HCT116 (cell line): ENCODE measurements at regions not wholly inside any gene's neighbourhood (a gene's known extent, or its start where the extent isn't known, plus 50 kb on each side); places are given as distances from the start of the nearest gene placed in this dataset.

Experiments used
- ATAC-seq: fragments of 200-7000 bp; cut with Tn5 transposase; 2 replicates; pipeline ENCODE4 v1.9.1; 2020; ENCODE audit warnings: mild to moderate bottlenecking, moderate library complexity
- BruUV-seq: library from RNA; stranded (reverse); fragments of 400-500 nt; replicated peaks from 2 replicates; lab custom pipeline; 2021; lab: Mats Ljungman, UMichigan
- CTCF ChIA-PET: fragments of 300-600 bp; sonication (Branson Sonifier 250); formaldehyde crosslinking; loops from one replicate; lab custom pipeline; 2021; ENCODE audit warnings: antibody characterized with exemption; lab: Charles Lee
- POLR2A ChIA-PET: fragments of 300-600, 350-600 bp; sonication (Branson Sonifier 250); formaldehyde crosslinking; loops from one replicate; lab custom pipeline; 2021; ENCODE audit warnings: antibody characterized with exemption; lab: Charles Lee
- RAD21 ChIA-PET, 2 experiments: fragments of 300-600 bp; sonication (Branson Sonifier 250); formaldehyde crosslinking; loops; one replicate each; lab custom pipeline; 2023; ENCODE audit warnings: low total read pairs in 2 of 2; ENCODE audit not compliant: uncharacterized antibody in 2 of 2, unreplicated experiment in 2 of 2, low non-redundant PET in 1 of 2; lab: Charles Lee
- DNase-seq: peaks from one replicate; pipeline ENCODE4 v3.0.0-alpha.2; 2010; ENCODE audit warnings: low read depth, low spot score
- H2AFZ ChIP-seq: fragments of 200-600 bp; shearing (Covaris generic), sonication (generic); 2 replicates; pipeline ENCODE4 v1.6.1; 2017; ENCODE audit warnings: low read depth, mixed run types, mixed read lengths, antibody characterized with exemption, low read length; ENCODE audit not compliant: poor library complexity, severe bottlenecking
- H3K27ac ChIP-seq: 2 replicates; pipeline ENCODE4 v1.5.1; 2012; ENCODE audit warnings: low read depth, low read length
- H3K27me3 ChIP-seq: fragments of 200-600 bp; sonication (generic); 2 replicates; pipeline ENCODE4 v1.6.1; 2016; ENCODE audit warnings: mixed run types, low read length, mixed read lengths; ENCODE audit not compliant: insufficient read depth
- H3K36me3 ChIP-seq, 2 experiments: fragments of 200-500 bp in 1 of 2; fragments of 200-600 bp in 1 of 2; sonication (Bioruptor generic) in 1 of 2; sonication (generic) in 1 of 2; 2 replicates each; pipeline versions ENCODE4 v1.5.1 to v1.6.1; 2014 to 2016; ENCODE audit warnings: low read length in 2 of 2, inconsistent platforms in 1 of 2, mixed read lengths in 1 of 2, mixed run types in 1 of 2; ENCODE audit not compliant: insufficient read depth in 2 of 2, control insufficient read depth in 1 of 2
- H3K4me1 ChIP-seq, 2 experiments: fragments of 200-600 bp in 1 of 2; sonication (generic) in 1 of 2; 2 replicates each; pipeline versions ENCODE4 v1.5.1 to v1.6.1; 2012 to 2017; ENCODE audit warnings: low read length in 2 of 2, inconsistent platforms in 1 of 2, mild to moderate bottlenecking in 1 of 2, mixed read lengths in 1 of 2, mixed run types in 1 of 2, moderate library complexity in 1 of 2; ENCODE audit not compliant: insufficient read depth in 2 of 2, control insufficient read depth in 1 of 2
- H3K4me2 ChIP-seq: fragments of 200-600 bp; sonication (generic); 2 replicates; pipeline ENCODE4 v1.6.1; 2017; ENCODE audit warnings: mixed run types, low read length, mixed read lengths
- H3K4me3 ChIP-seq, 2 experiments: fragments of 200-600 bp in 1 of 2; sonication (generic) in 1 of 2; replicated peaks in 1 of 2; 2 replicates each; pipeline ENCODE4 v1.5.1; 2011 to 2016; ENCODE audit warnings: low read length in 2 of 2, control low read depth in 1 of 2, low read depth in 1 of 2, mild to moderate bottlenecking in 1 of 2, mixed read lengths in 1 of 2, mixed run types in 1 of 2
- H3K79me2 ChIP-seq: fragments of 200-600 bp; sonication (generic); 2 replicates; pipeline ENCODE4 v1.6.1; 2017; ENCODE audit warnings: mild to moderate bottlenecking, mixed run types, low read length, moderate library complexity, mixed read lengths; ENCODE audit not compliant: insufficient read depth
- H3K9ac ChIP-seq: fragments of 200-600 bp; sonication (generic); 2 replicates; pipeline ENCODE4 v1.6.1; 2016; ENCODE audit warnings: low read length, mixed read lengths
- H3K9me2 ChIP-seq: fragments of 200-600 bp; sonication (generic), shearing (Covaris generic); 2 replicates; pipeline ENCODE4 v1.6.1; 2017; ENCODE audit warnings: mixed run types, mild to moderate bottlenecking, moderate library complexity; ENCODE audit not compliant: insufficient read depth
- H3K9me3 ChIP-seq, 2 experiments: fragments of 200-500 bp in 1 of 2; fragments of 200-600 bp in 1 of 2; sonication (Bioruptor generic) in 1 of 2; sonication (generic) in 1 of 2; 2 replicates each; pipeline ENCODE4 v1.6.1; 2014 to 2017; ENCODE audit warnings: low read length in 2 of 2, mixed read lengths in 2 of 2, inconsistent platforms in 1 of 2, low read depth in 1 of 2, mild to moderate bottlenecking in 1 of 2, mixed run types in 1 of 2, moderate library complexity in 1 of 2; ENCODE audit not compliant: control insufficient read depth in 1 of 2, insufficient read depth in 1 of 2
- H4K20me1 ChIP-seq: fragments of 200-600 bp; sonication (generic), shearing (Covaris generic); 2 replicates; pipeline ENCODE4 v1.6.1; 2017; ENCODE audit warnings: mixed run types, mild to moderate bottlenecking, moderate library complexity; ENCODE audit not compliant: insufficient read depth
- ELF1 ChIP-seq: IDR thresholded peaks from 2 replicates; pipeline ENCODE4 v1.6.1; 2012; ENCODE audit warnings: low read depth, borderline replicate concordance
- EZH2 ChIP-seq: fragments of 200-600 bp; sonication (generic); IDR thresholded peaks from 2 replicates; pipeline ENCODE4 v1.6.1; 2017; ENCODE audit warnings: antibody characterized with exemption, mixed run types
- EZH2phosphoT487 ChIP-seq: fragments of 200-600 bp; IDR thresholded peaks from 2 replicates; pipeline ENCODE4 v1.6.1; 2018; ENCODE audit warnings: antibody characterized with exemption, borderline replicate concordance
- FOSL1 ChIP-seq: IDR thresholded peaks from 2 replicates; pipeline ENCODE4 v1.6.1; 2012; ENCODE audit warnings: low read depth
- JUND ChIP-seq: IDR thresholded peaks from 2 replicates; pipeline ENCODE4 v1.6.1; 2012
- POLR2AphosphoS5 ChIP-seq: IDR thresholded peaks from 2 replicates; pipeline ENCODE4 v1.6.1; 2011; ENCODE audit warnings: mild to moderate bottlenecking, low read depth, low read length, moderate library complexity
- RAD21 ChIP-seq: IDR thresholded peaks from 2 replicates; pipeline ENCODE4 v1.6.1; 2012; ENCODE audit warnings: low read depth, mild to moderate bottlenecking
- SIN3A ChIP-seq: IDR thresholded peaks from 2 replicates; pipeline ENCODE4 v1.6.1; 2012; ENCODE audit warnings: low read depth
- SP1 ChIP-seq: IDR thresholded peaks from 2 replicates; pipeline ENCODE4 v1.6.1; 2012; ENCODE audit warnings: low read depth
- SRF ChIP-seq: IDR thresholded peaks from 2 replicates; pipeline ENCODE4 v1.6.1; 2012; ENCODE audit warnings: low read depth
- TCF7L2 ChIP-seq: IDR thresholded peaks from 2 replicates; pipeline ENCODE4 v1.7.0; 2011; ENCODE audit warnings: borderline replicate concordance, inconsistent platforms; ENCODE audit not compliant: insufficient read depth, insufficient read length; ENCODE audit errors: extremely low read depth
- YY1 ChIP-seq: IDR thresholded peaks from 2 replicates; pipeline ENCODE4 v1.6.1; 2011; ENCODE audit warnings: low read length, low read depth, moderate library complexity, mild to moderate bottlenecking; ENCODE audit not compliant: insufficient replicate concordance; ENCODE audit errors: extremely low read depth
- ZNF274 ChIP-seq: fragments of 200-500 bp; sonication (Bioruptor generic); IDR thresholded peaks from 2 replicates; pipeline ENCODE4 v1.6.1; 2014; ENCODE audit warnings: mild to moderate bottlenecking, low read depth, low read length, inconsistent platforms
- intact Hi-C: fragments of 100-400 bp; cut with micrococcal nuclease; formaldehyde crosslinking; loops from 2 replicates; pipeline ENCODE4 v1.10.0; 2022
- TF ChIP-seq, protein P1 (sequence below): IDR thresholded peaks from 2 replicates; pipeline ENCODE4 v1.6.1; 2012
- TF ChIP-seq, protein P2 (sequence below), 3 experiments: fragments of 200-600 bp in 1 of 3; sonication (generic) in 1 of 3; IDR thresholded peaks in 2 of 3; conservative IDR thresholded peaks in 1 of 3; 2 replicates each; pipeline ENCODE4 v1.5.1; 2012 to 2017; ENCODE audit warnings: low read depth in 2 of 3, low read length in 2 of 3, antibody characterized with exemption in 1 of 3, borderline replicate concordance in 1 of 3, control low read depth in 1 of 3, mild to moderate bottlenecking in 1 of 3, mixed read lengths in 1 of 3, mixed run types in 1 of 3, moderate library complexity in 1 of 3; ENCODE audit not compliant: insufficient read depth in 1 of 3
- TF ChIP-seq, protein P3 (sequence below): IDR thresholded peaks from 2 replicates; pipeline ENCODE4 v1.6.1; 2012

DNA sequence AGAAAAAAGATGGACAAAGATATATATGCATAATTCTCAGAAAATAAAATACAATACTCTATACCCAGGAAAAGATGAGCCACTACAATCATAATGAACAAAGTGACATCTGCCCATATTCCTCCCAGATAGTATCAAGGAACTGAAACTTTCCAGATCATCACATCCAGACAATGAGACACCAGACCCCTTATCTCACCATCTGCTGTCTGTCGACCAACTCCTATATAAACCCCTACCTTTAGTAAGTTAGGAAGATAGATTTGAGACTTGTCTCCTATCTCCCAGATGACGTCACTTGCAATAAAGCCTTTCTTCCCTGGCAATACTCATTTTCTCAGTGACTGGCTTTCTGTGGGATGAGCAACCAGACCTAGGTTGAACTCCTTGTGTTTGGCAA lies 1071.6 kb downstream of the PLOD2 start:
- no peak for ATAC-seq
- ChIA-PET POLR2A (no interaction called here), RAD21 (no interaction called here), CTCF (no interaction called here)
- Histone ChIP-seq H3K27me3 (no peaks in the 10 kb centered on the region), H3K36me3 (no peaks in the 10 kb centered on the region), H3K27ac (no peak overlapping the region), H3K9me3 (no peaks in the 10 kb centered on the region), H3K79me2 (no peaks in the 10 kb centered on the region), H3K9me2 (no peaks in the 10 kb centered on the region), H4K20me1 (no peaks in the 10 kb centered on the region), H3K9ac (no peak overlapping the region), H3K4me3 (no peak overlapping the region), H3K4me2 (no peak overlapping the region), H2AFZ (no peak overlapping the region)
- intact Hi-C loops, result no loop called here
- no peak for DNase-seq
- no TSS peak for BruUV-seq
- TF ChIP-seq SRF (no peak), SIN3A (no peak), JUND (no peak), SP1 (no peak), EZH2 (no peak), EZH2phosphoT487 (no peak), FOSL1 (no peak), RAD21 (no peak), ELF1 (no peak), TCF7L2 (no peak), ZNF274 (no peak), POLR2AphosphoS5 (no peak), YY1 (no peak)
- TF ChIP-seq, protein P1, sequence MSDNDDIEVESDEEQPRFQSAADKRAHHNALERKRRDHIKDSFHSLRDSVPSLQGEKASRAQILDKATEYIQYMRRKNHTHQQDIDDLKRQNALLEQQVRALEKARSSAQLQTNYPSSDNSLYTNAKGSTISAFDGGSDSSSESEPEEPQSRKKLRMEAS, result no peak
- TF ChIP-seq, protein P2, sequence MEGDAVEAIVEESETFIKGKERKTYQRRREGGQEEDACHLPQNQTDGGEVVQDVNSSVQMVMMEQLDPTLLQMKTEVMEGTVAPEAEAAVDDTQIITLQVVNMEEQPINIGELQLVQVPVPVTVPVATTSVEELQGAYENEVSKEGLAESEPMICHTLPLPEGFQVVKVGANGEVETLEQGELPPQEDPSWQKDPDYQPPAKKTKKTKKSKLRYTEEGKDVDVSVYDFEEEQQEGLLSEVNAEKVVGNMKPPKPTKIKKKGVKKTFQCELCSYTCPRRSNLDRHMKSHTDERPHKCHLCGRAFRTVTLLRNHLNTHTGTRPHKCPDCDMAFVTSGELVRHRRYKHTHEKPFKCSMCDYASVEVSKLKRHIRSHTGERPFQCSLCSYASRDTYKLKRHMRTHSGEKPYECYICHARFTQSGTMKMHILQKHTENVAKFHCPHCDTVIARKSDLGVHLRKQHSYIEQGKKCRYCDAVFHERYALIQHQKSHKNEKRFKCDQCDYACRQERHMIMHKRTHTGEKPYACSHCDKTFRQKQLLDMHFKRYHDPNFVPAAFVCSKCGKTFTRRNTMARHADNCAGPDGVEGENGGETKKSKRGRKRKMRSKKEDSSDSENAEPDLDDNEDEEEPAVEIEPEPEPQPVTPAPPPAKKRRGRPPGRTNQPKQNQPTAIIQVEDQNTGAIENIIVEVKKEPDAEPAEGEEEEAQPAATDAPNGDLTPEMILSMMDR (IDR thresholded peaks at IDR 0.05 in 2 of 3, conservative IDR thresholded peaks at IDR 0.05 in 1 of 3; ENCODE audit: borderline replicate concordance in 1 of 3, insufficient read depth in 1 of 3, low read depth in 2 of 3, low read length in 2 of 3), result no peak
- TF ChIP-seq, protein P3, sequence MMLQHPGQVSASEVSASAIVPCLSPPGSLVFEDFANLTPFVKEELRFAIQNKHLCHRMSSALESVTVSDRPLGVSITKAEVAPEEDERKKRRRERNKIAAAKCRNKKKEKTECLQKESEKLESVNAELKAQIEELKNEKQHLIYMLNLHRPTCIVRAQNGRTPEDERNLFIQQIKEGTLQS, result no peak
- TF ChIP-seq, all 23 proteins: peak for 0
- H3K4me1 ChIP-seq, result no peaks in the 10 kb centered on the region
